Activated naive CD4-positive, alpha-beta T cell treated with anti-CD3 and anti-CD28 coated beads for 36 hours (primary cell): ENCODE measurements at regions not wholly inside any gene's neighbourhood (a gene's known extent, or its start where the extent isn't known, plus 50 kb on each side); places are given as distances from the start of the nearest gene placed in this dataset.

Source experiments
- CTCF ChIA-PET: fragments of 350-600 bp; sonication (Branson Sonifier 250); formaldehyde crosslinking; loops from one replicate; lab custom pipeline; 2021; ENCODE audit warnings: antibody characterized with exemption; lab: Charles Lee
- DNase-seq: peaks from one replicate; pipeline ENCODE4 v3.0.0-alpha.2; 2020
- H3K27ac Mint-ChIP-seq: one replicate; pipeline ENCODE4 v1.8.0; 2021; ENCODE audit warnings: mild to moderate bottlenecking, mixed read lengths
- H3K27me3 Mint-ChIP-seq: one replicate; pipeline ENCODE4 v1.8.0; 2021; ENCODE audit warnings: low read depth, mixed read lengths
- H3K36me3 Mint-ChIP-seq: one replicate; pipeline ENCODE4 v1.8.0; 2021; ENCODE audit warnings: low read depth, mixed read lengths
- H3K4me1 Mint-ChIP-seq: one replicate; pipeline ENCODE4 v1.8.0; 2021; ENCODE audit warnings: low read depth, mixed read lengths
- H3K4me3 Mint-ChIP-seq: one replicate; pipeline ENCODE4 v1.8.0; 2021; ENCODE audit warnings: mild to moderate bottlenecking, moderate library complexity, mixed read lengths
- H3K9me3 Mint-ChIP-seq: one replicate; pipeline ENCODE4 v1.8.0; 2021; ENCODE audit warnings: mixed read lengths
- intact Hi-C: fragments of 100-400 bp; cut with micrococcal nuclease; formaldehyde crosslinking; loops from one replicate; pipeline ENCODE4 v1.15.1; 2023

GRCh38 chr4:141783770-141784169 is 147.4 kb downstream of the IL15 start:
- no peaks in the 10 kb centered on the region for H3K4me1 Mint-ChIP-seq
- no peak overlapping the region for H3K27ac Mint-ChIP-seq
- H3K4me3 Mint-ChIP-seq, result no peak overlapping the region
- no peaks in the 10 kb centered on the region for H3K9me3 Mint-ChIP-seq
- no peaks in the 10 kb centered on the region for H3K36me3 Mint-ChIP-seq
- CTCF ChIA-PET, result no interaction called here
- intact Hi-C loops, result no loop called here
- no peak for DNase-seq
- H3K27me3 Mint-ChIP-seq, result peaks cover 3% of the 10 kb centered on the region

- H3K4me3 Mint-ChIP-seq, result no peak overlapping the region
- H3K4me1 Mint-ChIP-seq, result no peaks in the 10 kb centered on the region
- no peak for DNase-seq
- intact Hi-C loops, result no loop called here
- H3K9me3 Mint-ChIP-seq, result no peaks in the 10 kb centered on the region
- peaks cover 3% of the 10 kb centered on the region for H3K27me3 Mint-ChIP-seq
- H3K36me3 Mint-ChIP-seq, result no peaks in the 10 kb centered on the region
- H3K27ac Mint-ChIP-seq, result no peak overlapping the region
- CTCF ChIA-PET, result interaction anchor here (1.0 kb wide), 1 partner anchor 10 kb away, joined by 3 read pairs; no protein-coding TSS in a partner anchor
Observed at GRCh38 chr4:141786946-141787345, 150.6 kb downstream of the IL15 start.

GRCh38 chr4:141788169-141788915 is 152.0 kb downstream of the IL15 start:
- Mint-ChIP-seq H3K27ac (no peak overlapping the region), H3K4me1 (no peaks in the 10 kb centered on the region), H3K9me3 (no peaks in the 10 kb centered on the region), H3K27me3 (peaks cover 3% of the 10 kb centered on the region), H3K36me3 (no peaks in the 10 kb centered on the region), H3K4me3 (no peak overlapping the region)
- CTCF ChIA-PET, result no interaction called here
- intact Hi-C loops, result no loop called here
- DNase-seq, result no peak

- Mint-ChIP-seq H3K4me3 (no peak overlapping the region), H3K27ac (no peak overlapping the region), H3K9me3 (no peaks in the 10 kb centered on the region), H3K36me3 (no peaks in the 10 kb centered on the region), H3K27me3 (peaks cover 3% of the 10 kb centered on the region), H3K4me1 (no peaks in the 10 kb centered on the region)
- CTCF ChIA-PET, result no interaction called here
- DNase-seq, result no peak
- intact Hi-C loops, result no loop called here
Observed at GRCh38 chr4:141789716-141790115, 153.3 kb downstream of the IL15 start.

- DNase-seq, result no peak
- H3K4me3 Mint-ChIP-seq, result no peak overlapping the region
- H3K4me1 Mint-ChIP-seq, result no peaks in the 10 kb centered on the region
- no peaks in the 10 kb centered on the region for H3K9me3 Mint-ChIP-seq
- intact Hi-C loops, result no loop called here
- CTCF ChIA-PET, result no interaction called here
- H3K27me3 Mint-ChIP-seq, result peaks cover 3% of the 10 kb centered on the region
- H3K27ac Mint-ChIP-seq, result no peak overlapping the region
- H3K36me3 Mint-ChIP-seq, result no peaks in the 10 kb centered on the region
Observed at GRCh38 chr4:141792164-141792563, 155.8 kb downstream of the IL15 start.

- no peak for DNase-seq
- Mint-ChIP-seq H3K4me1 (no peaks in the 10 kb centered on the region), H3K4me3 (no peak overlapping the region), H3K27ac (no peak overlapping the region), H3K9me3 (no peaks in the 10 kb centered on the region), H3K27me3 (no peaks in the 10 kb centered on the region), H3K36me3 (no peaks in the 10 kb centered on the region)
- intact Hi-C loops, result no loop called here
- CTCF ChIA-PET, result interaction anchor here (0.6 kb wide), 2 partner anchors 605 to 1296 kb away, joined by 4 read pairs; no protein-coding TSS in a partner anchor
Observed at GRCh38 chr4:141797966-141798365, 161.6 kb downstream of the IL15 start.

- no peaks in the 10 kb centered on the region for H3K36me3 Mint-ChIP-seq
- CTCF ChIA-PET, result no interaction called here
- H3K27ac Mint-ChIP-seq, result no peak overlapping the region
- peaks cover 2% of the 10 kb centered on the region for H3K27me3 Mint-ChIP-seq
- no peaks in the 10 kb centered on the region for H3K9me3 Mint-ChIP-seq
- intact Hi-C loops, result no loop called here
- DNase-seq, result no peak
- no peak overlapping the region for H3K4me3 Mint-ChIP-seq
- no peaks in the 10 kb centered on the region for H3K4me1 Mint-ChIP-seq
Observed at GRCh38 chr4:141801558-141801957, 165.2 kb downstream of the IL15 start.

GRCh38 chr4:141802333-141802732 is 165.9 kb downstream of the IL15 start:
- Mint-ChIP-seq H3K9me3 (no peaks in the 10 kb centered on the region), H3K4me1 (no peaks in the 10 kb centered on the region), H3K27me3 (peaks cover 2% of the 10 kb centered on the region), H3K36me3 (no peaks in the 10 kb centered on the region), H3K27ac (no peak overlapping the region), H3K4me3 (no peak overlapping the region)
- DNase-seq, result no peak
- intact Hi-C loops, result no loop called here
- CTCF ChIA-PET, result no interaction called here

GRCh38 chr4:141804836-141805235 is 168.5 kb downstream of the IL15 start:
- H3K27me3 Mint-ChIP-seq, result peaks cover 2% of the 10 kb centered on the region
- H3K4me3 Mint-ChIP-seq, result no peak overlapping the region
- no peaks in the 10 kb centered on the region for H3K9me3 Mint-ChIP-seq
- DNase-seq, result no peak
- H3K36me3 Mint-ChIP-seq, result no peaks in the 10 kb centered on the region
- H3K4me1 Mint-ChIP-seq, result no peaks in the 10 kb centered on the region
- CTCF ChIA-PET, result no interaction called here
- intact Hi-C loops, result no loop called here
- no peak overlapping the region for H3K27ac Mint-ChIP-seq

GRCh38 chr4:141807103-141807891 is 170.9 kb downstream of the IL15 start:
- no peaks in the 10 kb centered on the region for H3K4me1 Mint-ChIP-seq
- intact Hi-C loops, result no loop called here
- no peak overlapping the region for H3K27ac Mint-ChIP-seq
- H3K27me3 Mint-ChIP-seq, result peaks cover 2% of the 10 kb centered on the region
- no peaks in the 10 kb centered on the region for H3K36me3 Mint-ChIP-seq
- H3K9me3 Mint-ChIP-seq, result no peaks in the 10 kb centered on the region
- CTCF ChIA-PET, result no interaction called here
- H3K4me3 Mint-ChIP-seq, result no peak overlapping the region
- DNase-seq, result no peak

GRCh38 chr4:141810038-141810711 is 173.8 kb downstream of the IL15 start:
- Mint-ChIP-seq H3K9me3 (no peaks in the 10 kb centered on the region), H3K4me1 (no peaks in the 10 kb centered on the region), H3K4me3 (no peak overlapping the region), H3K27ac (no peak overlapping the region), H3K36me3 (no peaks in the 10 kb centered on the region), H3K27me3 (peaks cover 2% of the 10 kb centered on the region)
- intact Hi-C loops, result no loop called here
- no peak for DNase-seq
- CTCF ChIA-PET, result interaction anchor here (0.6 kb wide), 1 partner anchor 1151 kb away, joined by 3 read pairs; no protein-coding TSS in a partner anchor

GRCh38 chr4:141810712-141811375 is 174.5 kb downstream of the IL15 start:
- intact Hi-C loops, result no loop called here
- Mint-ChIP-seq H3K4me3 (no peak overlapping the region), H3K36me3 (no peaks in the 10 kb centered on the region), H3K27ac (no peak overlapping the region), H3K27me3 (peaks cover 2% of the 10 kb centered on the region), H3K4me1 (no peaks in the 10 kb centered on the region), H3K9me3 (no peaks in the 10 kb centered on the region)
- CTCF ChIA-PET, result interaction anchor here (0.6 kb wide), 1 partner anchor 1150 kb away, joined by 3 read pairs; no protein-coding TSS in a partner anchor
- no peak for DNase-seq
